ENCODE measurements at regions not wholly inside any gene's neighbourhood (a gene's known extent, or its start where the extent isn't known, plus 50 kb on each side); places are given as distances from the start of the nearest gene placed in this dataset.

DNA sequence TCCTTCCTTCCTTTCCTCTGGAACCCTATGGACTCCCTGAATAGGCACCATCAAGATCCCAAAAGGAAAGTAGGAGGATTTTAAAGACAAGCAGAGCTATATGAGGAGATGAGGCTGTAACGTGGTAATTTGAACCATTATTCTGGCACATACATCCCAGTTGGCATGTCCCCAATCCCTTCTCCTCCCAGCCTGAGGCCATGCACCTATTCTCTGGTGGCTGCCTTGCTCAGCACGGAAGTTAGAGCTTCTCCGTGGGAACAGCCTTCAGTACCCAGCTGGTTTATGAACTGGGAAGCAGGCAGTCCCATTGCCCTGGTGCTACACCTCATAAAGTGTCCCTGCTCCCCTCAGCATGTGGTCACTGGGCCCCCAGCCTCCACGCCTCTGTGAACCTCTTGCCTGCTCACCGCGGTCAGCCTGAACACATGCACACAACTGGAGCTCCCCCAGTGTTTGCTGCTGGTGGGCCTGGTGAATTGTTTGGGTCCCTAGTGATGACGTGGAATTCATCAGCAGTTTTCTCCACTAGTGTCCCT is 139.9 kb upstream of the PLET1 start:
- no peak for DNase-seq (ENCODE audit: low read depth)

DNA sequence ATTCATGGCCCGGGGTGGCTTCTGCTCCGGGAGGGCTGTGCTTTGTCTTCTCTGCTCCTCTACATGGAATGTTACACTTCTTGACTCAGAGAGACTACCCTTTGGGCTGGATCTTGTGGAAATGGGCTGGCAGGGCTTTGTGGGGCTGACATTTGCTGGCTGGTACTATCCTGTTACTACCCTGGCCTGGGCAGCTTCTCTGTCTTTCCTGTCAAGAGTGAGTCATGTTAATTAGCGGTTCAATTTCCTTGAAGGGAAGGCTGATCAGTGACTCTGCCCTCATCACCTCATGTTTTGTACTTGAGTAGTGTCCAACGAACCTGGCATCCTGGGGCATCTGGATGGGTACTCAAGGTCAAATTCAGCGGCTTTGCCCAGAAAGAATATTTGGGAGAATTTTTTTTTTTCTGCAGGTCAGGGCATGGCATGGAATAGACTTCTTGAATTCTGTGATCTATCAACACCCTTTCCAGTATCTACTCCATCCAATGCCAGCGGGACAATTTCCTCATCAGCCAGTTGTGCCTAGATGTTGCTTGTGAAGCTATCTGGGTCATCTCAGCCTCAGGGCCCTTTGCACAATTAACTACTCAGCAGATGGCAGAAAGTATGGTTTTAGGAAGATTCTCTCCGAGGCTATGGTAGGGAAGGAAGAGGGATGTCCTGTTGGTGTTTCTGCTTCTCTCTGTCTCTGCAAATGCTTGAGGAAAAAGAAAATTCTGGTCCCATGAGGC is 140.5 kb upstream of the PLET1 start:
- no peak for DNase-seq (ENCODE audit: low read depth)

DNA sequence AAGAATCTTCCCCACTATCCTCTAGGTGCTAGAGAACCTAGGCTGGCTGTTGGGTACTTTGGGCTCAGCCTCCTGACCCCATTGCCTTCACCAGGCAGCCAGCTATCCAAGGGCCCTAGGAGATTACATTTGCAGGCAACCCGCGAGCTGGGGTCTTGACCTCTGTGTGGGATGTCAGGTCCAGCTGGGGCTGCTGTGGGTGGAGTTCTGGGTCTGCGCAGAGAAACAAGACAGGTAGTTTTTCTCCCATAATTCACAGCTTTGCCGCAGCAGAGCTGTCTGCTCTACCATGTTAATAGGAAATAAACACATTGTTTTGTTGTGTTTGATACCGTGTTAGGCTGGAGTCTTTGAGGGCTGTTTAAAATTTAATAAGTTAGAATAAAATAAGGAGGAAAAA is 142.8 kb upstream of the PLET1 start:
- no peak for DNase-seq (ENCODE audit: low read depth)

DNA sequence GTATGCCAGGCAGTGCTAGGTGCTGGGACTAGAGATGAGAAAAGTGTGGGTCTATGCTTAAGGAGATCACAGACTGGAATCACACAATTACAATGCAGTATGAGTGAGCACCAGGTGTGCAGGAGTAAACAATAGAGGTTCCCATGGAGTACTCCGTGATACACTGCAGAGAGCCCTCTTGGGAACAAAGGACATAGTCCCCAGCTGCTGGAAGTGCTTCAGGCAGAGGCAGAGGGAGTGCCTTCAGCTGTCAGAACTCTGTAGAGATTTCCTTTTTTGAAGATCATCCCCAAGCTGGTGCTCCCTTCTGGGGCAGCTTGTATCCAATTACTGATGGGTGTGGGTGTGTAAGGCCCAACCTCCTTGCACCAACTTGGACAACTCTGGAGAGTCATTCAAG is 143.5 kb upstream of the PLET1 start:
- no peak for DNase-seq (ENCODE audit: low read depth)

DNA sequence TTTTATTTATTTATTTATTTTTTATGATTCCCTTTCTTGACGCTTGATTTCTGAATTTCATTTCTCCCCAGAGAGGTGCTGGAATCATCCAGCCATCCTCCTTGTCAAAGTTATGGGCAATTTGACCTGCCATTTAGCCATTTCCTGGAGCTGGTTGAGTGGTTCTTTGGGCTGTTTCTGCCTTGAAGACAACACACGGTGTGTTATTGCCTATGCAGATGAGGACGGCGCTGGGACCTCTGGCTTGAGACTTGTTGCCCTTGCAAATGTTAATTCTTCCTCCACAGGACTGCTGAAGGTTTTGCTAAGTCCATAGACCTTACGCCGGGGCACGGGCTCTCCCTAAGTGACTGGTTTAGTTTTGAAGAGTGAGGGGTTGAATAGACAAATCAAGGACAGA is 147.9 kb upstream of the PLET1 start:
- DNase-seq (ENCODE audit: low read depth), result no peak

DNA sequence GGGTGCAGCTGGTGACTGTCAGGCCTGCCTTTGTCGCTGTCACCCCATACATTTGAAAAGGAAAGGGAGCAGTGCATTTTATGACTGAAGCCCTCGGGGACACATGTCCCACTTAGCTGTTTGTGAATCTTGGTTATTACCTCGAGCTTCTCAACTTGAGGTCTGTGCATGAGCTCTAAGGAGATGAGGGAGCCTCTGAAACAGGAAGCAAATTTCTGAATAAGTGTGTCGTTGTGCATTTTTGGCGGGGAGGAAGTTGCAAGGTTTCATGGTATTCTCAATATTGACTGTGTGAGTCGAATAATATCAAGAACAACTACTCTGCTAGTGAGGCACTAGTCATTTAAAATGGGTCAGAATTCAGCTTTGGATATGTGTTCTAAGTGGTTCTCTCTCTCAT is 149.7 kb upstream of the PLET1 start:
- no peak for DNase-seq (ENCODE audit: low read depth)

DNA sequence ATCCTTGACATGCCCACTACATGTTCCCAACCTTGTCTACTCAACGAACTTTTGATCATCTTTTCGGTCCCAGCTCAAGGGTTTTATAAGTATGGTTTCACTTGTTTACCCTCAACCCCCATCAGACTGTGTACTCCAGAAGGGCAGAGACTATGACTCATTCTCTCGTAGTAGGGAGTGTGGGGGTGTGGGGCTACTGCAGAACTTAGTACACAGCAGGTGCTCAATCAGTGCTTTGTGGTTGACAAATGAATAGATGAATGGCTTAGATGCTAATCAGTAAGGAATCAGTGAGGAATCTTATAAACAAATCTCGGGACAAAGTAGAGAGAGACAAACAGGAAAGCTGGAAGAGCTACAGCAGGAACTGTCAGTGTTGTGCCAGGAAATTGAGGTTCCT is 151.7 kb upstream of the PLET1 start:
- no peak for DNase-seq (ENCODE audit: low read depth)

DNA sequence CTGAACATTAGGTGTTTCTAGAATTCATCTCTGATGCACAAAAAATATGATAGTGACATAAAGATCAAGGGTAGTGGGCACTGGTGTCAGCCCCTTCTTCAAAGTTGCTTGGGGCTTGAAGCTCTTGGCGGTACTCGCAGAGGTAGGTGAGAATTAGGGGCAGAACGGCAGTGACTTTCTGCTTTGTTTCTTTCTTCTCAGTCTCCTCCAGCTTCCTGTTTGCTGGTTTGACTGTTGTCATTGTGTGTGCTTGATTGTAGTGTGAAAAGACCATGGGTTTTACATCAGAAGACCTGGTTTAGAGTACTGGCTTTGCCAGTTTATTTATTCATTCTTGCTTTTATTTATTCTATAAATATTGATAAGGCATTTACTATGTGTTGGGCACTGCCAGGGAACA is 156.7 kb upstream of the PLET1 start:
- no peak for DNase-seq (ENCODE audit: low read depth)

DNA sequence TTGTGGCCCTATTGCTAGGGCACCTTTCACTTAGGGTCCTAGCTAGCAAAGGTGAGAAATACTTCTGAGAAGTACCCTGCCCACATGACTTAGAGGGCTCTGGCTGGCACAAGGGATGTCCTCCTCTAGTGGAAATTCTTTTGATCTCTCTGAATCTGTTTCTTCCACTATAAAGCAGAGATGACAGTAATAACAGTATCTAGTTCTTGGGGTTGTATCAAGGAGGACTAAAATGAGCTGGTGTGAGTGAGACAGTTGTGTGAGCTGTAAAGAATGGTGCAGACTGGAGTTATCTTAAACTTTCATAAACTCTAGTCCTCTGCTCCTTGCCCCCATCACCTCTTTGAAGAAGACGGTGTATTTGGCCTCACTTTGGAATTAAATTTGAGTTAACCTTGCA is 157.8 kb upstream of the PLET1 start:
- no peak for DNase-seq (ENCODE audit: low read depth)

DNA sequence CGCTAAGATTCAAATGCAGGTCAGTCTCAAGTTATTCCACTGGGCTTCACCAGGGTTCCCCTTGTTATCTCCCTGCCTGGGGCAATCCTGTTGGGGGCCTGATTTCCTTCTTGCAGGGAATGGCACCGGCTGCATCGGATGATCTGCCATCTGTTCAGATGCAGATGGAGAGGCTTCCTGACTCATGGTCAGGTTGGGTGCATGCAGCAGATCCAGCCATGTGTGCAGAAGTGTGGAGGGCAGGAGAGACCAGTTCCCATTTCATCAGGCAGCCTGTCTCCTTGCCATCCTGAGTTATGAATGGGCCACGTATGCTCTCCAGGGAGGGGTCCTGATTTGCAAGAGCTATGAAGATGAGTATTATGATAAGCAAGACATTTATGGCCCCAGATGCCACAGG is 161.2 kb upstream of the PLET1 start:
- no peak for DNase-seq (ENCODE audit: low read depth)

DNA sequence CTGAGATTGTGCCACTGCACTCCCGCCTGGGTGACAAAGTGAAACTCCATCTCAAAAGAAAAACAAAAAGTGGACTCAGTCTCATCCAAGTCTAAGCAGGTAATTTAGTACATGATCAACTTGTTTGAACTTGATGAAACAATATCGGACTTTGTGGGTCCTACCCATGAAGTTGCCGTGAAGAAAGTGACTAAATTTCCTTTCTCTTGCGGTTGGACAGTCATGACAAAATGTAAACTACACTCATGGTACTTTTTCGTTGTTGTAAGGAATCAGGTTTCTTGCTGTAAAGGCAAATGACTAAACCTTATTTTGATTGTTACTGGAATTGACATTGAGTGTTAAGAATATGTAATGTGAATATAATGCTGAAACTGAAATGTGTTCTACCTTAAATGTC is 164.5 kb upstream of the PLET1 start:
- no peak for DNase-seq (ENCODE audit: low read depth)

DNA sequence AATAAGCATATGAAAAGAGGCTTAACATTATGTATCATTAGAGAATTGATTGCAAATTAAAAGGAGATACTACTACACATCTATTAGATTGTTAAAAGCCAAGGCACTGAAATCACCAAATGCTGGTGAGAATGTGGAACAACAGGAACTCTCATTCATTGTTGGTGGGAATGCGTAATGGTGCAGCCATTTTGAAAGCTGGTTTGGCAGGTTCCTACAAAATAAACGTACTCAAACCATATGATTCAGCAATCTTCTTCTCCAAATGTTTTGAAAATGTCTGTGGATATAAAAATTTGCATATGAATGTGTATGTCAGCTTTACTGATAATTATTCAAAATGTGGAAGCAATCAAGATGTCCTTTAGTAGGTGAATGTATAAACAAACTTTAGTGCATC is 176.4 kb upstream of the PLET1 start:
- no peak for DNase-seq (ENCODE audit: low read depth)

DNA sequence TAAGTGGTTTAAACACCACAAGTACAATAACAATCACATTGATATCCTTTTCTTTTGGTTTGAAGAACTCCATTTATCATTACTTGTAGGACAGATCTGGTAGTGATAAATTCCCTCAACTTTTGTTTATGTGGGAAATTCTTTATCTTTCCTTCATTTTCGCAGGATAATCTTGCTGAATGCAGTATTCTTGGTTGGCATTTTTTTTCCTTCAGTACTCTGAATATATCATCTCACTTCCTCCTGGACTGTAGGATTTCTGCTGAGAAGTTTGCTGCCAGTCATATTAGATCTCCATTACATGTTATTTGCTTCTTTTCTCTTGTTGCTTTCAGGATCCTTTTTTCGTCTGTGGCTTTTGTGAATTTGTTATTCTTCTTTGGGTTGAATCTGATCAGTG is 179.0 kb upstream of the PLET1 start:
- no peak for DNase-seq (ENCODE audit: low read depth)

DNA sequence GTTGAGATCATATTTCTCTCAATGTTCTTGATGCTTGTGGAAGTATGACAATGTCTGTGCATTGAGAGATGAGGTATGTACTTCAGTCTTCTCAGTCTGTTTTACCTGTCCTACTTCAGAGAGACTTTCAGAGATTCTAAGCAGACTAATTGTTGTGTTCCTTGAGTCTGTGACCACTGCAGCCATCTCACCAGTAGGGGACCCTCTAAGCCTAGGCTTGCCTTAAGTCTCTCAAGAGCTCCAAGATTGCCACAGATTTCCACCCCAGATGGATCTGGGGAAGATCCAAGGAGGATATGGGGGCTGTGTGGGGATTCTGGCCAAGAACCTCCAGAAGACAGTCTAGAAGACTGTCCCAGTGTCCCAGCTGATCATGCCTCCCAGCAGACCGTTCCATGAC is 179.9 kb upstream of the PLET1 start:
- DNase-seq (ENCODE audit: low read depth), result no peak

DNA sequence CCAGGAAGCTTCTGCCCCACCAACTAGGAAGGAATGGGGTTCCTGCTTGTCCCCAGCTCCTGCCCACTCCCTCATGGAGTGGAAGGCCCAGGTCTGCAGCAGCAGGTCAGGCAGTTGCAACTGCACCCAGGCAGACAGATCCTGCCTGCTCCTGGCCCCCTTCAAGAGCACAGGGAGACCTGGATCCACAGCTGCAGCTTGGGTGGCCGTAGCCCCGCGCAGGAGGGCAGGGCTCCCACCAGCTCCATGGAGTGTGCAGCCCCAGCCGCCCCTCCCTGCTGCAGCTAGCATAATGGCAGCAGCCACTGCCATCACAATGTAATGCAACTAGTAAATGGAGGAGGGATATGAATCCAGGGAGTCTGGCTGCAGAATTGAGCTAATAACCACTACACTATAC is 187.5 kb upstream of the PLET1 start:
- no peak for DNase-seq (ENCODE audit: low read depth)

DNA sequence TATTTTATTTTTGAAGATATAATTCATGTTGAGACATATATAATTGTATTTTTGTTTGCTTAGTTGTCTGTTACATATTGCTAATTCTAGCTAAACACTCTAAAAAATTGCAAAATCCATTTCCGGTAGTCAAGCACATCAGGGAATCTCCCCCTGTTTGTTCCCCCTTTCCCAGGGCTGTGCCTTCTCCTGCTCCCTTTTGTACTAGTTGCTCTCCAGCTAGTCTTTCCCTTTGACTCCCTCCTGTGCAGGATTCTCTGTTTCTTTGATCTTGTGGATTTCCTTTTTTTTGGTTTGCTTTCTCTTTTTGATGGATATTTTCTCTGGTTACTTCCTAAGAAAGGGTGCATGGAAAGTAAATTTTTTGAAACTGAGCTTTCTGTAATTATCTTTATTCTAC is 188.1 kb upstream of the PLET1 start:
- DNase-seq (ENCODE audit: low read depth), result no peak

DNA sequence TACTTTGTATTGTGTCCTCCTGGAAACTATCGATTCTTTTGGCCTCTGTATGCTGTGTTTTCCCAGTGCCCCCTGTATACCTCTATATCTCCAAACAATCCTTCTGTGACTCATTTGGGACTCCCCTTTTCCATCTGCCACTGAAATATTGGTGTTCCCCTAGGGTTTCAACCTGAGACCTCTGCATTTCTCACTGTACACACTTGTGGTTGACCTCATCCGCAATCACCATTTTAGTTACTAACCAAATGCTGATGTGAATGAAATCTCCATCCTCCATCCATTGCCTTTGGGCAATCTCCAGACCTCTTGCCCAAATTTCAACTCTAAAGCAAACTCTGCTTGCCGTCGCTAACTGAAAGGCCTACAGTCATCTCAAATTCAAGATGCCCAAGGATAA is 190.6 kb upstream of the PLET1 start:
- no peak for DNase-seq (ENCODE audit: low read depth)

DNA sequence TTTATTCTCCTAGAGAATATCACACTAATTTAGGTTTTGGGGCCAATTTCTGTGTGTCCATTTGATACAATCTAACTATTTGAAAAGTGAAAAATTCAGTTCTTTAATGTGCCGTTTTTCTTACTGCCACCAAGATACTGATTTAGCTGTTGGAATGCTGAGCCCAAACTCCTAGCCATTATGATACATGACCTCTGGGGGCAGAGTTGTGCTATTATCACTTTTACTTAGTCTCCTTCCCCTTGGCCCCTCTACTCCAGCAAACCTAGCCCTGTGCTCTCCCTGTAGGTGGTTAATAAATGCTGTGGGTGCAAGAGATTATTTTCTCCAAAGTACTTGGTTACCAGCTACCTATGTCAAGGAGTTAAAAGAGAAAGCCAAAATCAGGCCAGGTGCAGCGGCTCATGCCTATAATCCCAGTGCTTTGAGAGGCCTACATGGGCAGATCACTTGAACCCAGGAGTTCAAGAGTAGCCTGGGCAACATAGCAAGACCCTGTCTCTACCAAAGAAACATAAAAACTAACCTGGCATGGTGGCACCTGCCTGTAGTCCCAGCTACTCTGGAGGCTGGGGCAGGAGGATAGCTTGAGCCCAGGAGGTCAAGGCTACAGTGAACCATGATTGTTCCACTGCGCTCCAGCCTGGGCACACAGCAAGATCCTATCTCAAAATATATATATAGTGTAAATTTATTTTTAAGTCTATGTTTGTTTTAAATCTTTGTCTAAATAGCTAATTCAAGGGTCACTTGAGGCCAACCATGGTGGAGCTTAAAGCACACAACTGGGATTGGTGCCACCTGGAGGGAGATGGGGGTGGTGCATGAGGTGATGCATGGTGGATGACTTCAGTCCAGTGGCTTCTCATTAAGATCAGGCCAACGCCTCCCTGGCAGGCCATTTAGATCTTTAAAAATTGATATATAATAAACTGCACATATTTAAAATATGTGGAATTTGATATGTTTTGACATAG is 193.2 kb upstream of the PLET1 start:
- DNase-seq (ENCODE audit: low read depth), result peak; percentile 12

DNA sequence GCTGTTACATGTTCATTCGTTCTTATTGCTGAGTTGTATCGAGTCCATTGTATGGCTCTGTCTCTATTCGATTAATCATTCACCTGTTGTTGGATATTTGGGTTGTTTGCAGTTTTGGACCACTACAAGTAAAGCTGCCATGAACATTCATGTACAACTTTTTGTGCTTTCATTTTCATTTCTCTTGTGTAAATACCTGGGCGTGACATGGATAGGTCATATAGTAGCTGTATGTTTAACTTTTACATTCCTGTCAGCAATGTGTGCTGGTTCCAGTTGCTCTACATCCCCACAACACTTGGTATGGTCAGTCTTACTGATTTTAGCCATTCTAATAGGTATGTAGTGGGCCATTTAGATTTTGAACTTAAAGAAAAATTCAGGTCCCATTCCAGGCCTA is 194.2 kb upstream of the PLET1 start:
- DNase-seq (ENCODE audit: low read depth), result no peak

DNA sequence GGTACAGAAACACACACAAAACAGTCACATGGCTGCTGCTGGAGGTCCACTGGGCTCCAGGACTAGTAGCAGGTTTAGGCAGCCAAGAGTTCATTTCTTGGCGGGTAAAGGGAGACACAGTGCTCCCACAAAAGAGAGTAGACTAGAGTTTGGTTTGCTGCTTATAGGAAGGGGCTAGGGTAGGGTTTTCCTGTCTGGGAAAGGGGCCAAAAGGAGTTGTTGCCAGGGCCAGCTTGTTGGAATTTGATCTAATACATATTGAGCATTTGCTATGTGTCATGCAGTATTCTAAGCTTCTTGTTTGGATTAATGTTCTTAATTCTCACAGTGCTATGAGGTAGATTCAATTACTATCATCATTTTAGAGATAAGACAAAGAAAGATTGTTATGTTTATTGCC is 195.1 kb upstream of the PLET1 start:
- DNase-seq (ENCODE audit: low read depth), result no peak

DNA sequence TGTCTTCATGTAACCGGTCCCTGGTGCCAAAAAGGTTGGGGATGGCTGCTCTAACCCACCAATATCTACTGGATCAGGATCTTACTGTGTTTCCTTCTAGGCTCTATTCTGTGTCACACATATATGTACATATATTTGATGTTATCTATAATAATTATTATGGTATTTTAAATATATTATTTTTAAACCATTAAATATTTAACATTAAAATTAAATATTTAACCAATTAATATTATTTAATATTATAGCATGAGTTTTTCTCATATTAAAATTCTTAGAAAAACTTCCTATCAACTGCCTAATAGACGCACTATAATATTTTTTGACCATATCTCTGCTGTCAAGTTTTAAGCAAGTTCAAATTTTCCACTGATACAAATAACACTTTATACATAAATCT is 196.9 kb upstream of the PLET1 start:
- DNase-seq (ENCODE audit: low read depth), result no peak

DNA sequence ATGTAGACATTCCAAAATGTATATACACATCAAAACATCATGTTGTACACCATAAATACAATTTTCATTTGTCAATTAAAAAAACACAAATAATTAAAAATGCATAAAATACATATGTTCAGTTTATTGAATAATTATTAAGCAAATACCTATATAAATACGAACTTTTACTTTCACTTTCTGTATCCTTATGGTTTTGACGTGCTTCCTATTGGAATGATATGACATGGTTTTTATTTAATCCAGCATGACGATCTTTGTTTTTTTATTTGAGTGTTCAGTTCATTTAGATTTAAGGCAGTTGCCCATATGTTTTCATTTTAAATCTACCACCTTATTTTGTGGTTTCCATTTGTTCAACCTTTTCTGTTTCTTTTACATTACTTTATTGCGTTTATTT is 198.3 kb upstream of the PLET1 start:
- no peak for DNase-seq (ENCODE audit: low read depth)

DNA sequence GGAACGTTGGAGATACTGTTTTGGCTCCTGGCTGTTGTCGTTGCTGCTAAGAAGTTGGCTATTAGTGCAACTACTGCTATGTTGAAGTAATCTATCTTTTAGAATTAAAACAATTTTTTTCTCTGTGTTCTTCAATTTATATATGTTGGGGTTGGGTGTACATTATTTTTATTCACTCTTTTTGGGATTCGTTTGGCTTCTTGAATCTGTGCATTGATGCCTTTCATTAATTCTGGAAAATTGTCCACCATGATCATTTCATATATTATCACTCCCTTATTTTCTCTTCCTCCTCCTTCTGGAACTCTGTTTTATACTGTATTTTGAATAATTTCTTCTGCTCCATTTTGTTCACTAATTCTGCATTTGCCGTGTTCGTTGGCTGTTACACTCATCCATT is 199.5 kb upstream of the PLET1 start:
- no peak for DNase-seq (ENCODE audit: low read depth)

Data from fibroblast of the conjunctiva (primary cell).